CD4-positive, alpha-beta T cell treated with Interleukin-12 subunit alpha and Interleukin-12 subunit beta, for 1 hour (primary cell): ENCODE measurements at regions not wholly inside any gene's neighbourhood (a gene's known extent, or its start where the extent isn't known, plus 50 kb on each side); places are given as distances from the start of the nearest gene placed in this dataset.

ENCODE experiments used
- DNase-seq: peaks from one replicate; pipeline ENCODE4 v3.0.0-alpha.2; 2020

- DNase-seq = no peak
These were observed 98.6 kb upstream of the FER start for GRCh38 chr5:108649106-108649505.

DNA sequence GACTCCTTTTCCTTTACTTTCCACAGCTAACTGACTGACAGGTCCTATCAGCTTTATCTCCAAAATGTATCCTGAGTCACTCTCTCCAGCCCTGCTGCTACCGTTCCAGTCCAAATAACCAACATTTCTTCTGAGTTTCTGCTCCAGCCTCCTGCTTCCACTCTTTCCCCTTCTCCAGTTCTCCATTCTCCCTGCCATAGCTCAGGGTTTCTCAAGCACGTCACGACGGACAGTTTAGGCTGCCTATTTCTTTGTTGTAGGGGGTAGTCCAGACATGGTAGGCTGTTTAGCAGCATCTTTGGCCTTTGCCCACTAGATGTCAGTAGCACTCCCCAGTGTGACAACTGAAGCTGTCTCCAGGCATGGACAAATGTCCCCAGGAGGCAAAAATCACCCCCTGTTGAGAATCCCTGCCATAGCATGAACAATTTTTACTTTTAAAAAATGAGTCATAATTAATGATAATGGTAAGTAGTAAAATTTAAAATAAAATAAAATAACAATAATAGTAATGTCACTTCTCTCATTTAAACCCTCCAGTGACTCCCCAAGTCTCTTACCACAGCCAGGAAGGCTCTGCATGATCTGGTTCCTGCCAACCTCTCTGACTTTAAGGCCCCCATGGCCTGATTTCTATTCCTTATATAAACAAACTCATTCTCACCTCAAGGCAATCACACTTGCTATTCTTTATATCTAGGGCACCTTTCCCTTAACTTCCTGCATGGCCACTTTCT, 105.4 kb upstream of the FER start:
- peak; percentile 56 for DNase-seq

DNA sequence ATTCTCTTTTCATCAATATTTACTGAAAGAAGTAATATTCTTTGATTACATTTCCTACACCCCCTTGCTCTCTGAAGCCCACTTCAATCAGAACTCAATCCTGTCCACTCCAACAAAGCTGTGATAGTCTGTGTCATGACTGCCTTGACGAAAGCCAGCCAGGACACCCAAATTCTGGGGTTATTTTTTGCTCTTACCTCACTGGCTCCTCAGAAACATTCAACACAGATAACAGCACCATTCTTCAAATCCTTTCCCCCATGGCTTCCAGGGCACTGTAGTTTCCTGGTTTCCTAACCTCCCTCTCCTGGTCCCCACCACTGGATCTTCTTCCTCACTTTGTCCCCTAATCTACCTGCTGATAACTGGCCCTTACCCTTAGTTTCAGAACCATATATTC, 106.1 kb upstream of the FER start:
- no peak for DNase-seq

GRCh38 chr5:108639366-108639765, 108.3 kb upstream of the FER start:
- DNase-seq = no peak

DNA sequence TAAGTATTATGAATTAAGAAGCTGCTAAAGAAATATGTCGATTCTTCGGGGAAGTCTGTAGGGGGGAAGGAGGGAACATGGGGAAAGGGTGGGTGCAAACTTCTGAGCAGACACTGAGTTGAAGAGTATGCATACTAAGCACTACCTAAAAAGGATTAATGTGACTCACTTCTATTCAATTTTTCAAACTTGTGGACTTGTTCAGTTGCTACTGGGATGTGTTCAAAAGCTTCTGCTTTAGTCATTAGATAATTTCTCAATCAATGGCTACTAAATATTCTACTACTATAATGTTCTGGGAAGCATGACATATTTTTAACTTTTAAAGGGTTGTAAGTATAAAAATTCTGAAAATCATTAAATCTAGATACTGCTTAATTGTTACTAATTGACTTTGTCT, 109.7 kb upstream of the FER start:
- DNase-seq = no peak

GRCh38 chr5:108637134-108637533, 110.6 kb upstream of the FER start:
- no peak for DNase-seq

GRCh38 chr5:108636135-108636853, 111.4 kb upstream of the FER start:
- DNase-seq = no peak

DNA sequence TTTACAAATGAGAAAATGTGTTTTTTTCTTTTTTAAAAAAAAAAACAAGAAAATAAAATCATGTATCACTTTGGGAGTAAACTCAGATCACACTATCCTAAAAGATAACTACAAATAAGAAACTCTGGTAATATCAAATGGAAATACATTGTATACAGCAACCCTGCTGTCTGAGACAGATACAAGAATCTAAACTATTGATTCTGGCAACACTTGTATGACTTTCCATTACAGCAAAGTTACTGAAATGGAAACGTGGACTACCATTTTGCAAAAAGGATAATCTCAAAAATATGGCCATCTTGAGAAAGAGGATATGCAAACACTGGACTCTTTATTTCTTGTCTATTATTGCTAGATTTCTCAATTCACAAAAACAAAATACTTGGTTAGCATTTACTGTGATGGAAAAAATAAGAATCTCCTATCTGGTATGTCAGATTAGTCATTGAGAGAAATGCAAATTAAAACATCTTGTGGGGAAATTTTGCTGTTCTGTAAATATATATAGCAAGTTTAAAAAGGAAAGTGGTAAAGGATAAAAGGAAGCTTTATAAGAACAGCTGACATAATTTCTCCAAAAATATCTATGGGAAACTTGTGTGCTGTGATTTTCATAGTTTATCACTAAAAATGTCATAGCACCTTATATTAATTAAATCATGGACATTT, 112.9 kb upstream of the FER start:
- no peak for DNase-seq

GRCh38 chr5:108634010-108634616, 113.6 kb upstream of the FER start:
- DNase-seq = no peak

- DNase-seq = no peak
These were observed 117.7 kb upstream of the FER start for GRCh38 chr5:108629779-108630528.

- no peak for DNase-seq
These were observed 122.0 kb upstream of the FER start for GRCh38 chr5:108625654-108626053.

GRCh38 chr5:108623826-108624225, 123.9 kb upstream of the FER start:
- DNase-seq = no peak

DNA sequence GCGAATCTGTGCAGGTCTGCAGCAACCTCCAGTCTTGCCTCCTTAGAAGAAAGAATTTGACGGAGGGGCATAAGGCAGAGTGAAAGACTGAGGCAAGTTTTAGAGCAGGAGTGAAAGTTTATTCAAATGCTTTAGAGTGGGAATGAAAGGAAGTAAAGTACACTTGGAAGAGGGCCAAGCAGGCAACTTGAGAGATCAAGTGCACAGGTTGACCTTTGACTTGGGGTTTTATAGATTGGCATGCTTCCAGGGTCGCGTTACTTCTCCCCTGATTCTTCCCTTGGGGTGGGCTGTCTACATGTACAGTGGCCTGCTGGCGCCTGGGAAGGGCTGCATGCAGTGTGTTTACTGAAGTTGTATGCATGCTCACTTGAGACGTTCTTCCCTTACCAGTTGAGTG, 127.2 kb upstream of the FER start:
- no peak for DNase-seq

DNA sequence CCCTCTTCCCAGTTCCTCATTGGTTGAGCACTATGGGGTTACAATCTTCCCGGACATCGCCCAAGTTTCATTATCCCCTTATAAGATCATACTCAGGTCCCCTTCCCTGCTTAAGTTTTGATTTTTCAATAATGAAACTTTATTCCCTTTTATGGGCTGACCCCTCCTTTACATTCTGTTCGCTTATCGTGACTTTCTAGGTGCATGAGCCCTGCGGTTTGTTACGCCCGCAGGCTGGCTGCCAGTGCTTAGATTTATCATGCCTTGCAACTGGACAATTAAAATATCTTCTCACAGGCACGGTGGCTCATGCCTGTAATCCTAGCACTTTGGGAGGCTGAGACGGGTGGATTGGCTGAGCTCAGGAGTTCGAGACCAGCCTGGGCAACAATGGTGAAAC, 127.9 kb upstream of the FER start:
- DNase-seq = no peak

DNA sequence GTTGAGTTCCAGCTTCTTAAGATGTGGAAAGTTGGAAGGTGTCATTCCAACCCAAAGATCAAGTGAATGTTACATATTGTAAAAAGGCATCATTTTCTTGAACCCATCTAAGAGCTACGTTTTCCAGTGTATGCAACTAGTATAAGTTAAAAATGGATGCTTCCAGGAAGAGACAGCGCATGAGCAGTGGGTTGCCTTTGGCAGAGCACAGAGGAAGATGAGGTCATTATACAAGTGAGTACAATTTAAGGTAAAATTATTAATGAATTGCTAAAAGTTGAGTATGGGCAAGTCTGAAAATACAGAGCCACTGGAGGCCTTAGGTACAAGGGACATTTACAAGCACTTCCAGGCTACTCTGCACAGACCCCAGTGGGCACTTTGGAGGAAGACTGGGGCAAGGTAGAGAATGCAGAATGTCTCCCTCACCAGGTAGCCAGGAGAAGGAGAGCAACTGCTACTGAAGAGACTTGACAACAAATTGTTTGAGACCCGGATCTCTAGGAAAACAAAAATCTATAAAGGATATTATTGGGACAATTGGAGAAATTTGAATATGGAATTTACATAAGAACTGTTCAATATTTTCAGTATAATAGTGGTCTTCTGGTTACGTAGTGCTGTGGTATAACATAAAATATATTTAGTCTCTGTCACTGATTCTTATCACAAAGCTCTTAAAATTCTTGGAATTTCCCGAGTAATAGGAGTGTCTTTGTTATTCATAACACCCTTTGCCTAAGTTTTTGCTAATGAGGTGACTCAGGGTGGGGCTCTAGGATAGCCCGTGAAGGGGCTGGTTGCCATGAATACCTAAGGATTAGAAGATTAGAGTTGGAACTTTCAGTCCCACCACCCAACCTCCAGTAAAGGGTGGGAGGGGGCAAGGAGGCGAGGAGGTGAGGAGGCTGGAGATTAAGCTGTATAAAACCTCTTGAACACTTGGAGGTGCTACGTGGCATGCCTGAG, 129.9 kb upstream of the FER start:
- no peak for DNase-seq

DNA sequence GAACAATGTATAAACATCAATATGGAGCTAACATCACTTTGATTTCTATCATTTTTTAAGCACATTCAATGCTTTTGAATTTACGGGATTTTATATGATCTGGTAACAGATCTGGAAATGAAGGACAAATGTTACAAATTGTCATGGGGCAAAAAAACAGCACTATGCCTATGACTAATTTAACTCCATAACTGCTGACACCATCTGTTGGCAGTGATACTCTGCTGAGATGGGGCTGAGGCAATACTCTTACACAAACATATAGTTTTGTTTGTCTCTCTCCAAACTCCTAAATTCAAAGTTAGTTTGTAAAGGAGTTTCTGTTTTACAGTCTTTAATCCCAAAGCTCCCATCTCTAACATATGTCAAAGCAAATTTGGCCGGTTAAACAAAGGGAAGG, 132.5 kb upstream of the FER start:
- no peak for DNase-seq

- DNase-seq = no peak
These were observed 140.3 kb upstream of the FER start for GRCh38 chr5:108607421-108607820.

DNA sequence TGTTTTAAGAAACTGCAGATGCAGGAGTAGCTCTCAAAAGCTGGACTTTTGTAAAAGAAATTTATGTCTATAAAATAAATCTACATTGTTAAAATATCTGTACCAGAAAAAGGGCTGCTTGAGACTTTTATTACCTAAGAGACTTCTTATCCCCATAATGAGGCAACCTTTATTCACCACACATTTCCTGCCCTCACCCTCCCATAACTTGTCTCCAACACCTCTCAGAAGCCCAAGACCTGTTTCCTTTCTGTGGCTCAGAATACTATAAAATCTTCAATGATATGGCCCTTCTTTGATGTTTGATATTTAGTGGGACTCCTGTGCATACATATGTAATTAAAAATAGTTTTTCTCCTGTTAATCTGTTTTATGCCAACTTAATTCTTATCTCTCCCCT, 141.5 kb upstream of the FER start:
- DNase-seq = no peak

GRCh38 chr5:108602830-108603229, 144.9 kb upstream of the FER start:
- DNase-seq = no peak

DNA sequence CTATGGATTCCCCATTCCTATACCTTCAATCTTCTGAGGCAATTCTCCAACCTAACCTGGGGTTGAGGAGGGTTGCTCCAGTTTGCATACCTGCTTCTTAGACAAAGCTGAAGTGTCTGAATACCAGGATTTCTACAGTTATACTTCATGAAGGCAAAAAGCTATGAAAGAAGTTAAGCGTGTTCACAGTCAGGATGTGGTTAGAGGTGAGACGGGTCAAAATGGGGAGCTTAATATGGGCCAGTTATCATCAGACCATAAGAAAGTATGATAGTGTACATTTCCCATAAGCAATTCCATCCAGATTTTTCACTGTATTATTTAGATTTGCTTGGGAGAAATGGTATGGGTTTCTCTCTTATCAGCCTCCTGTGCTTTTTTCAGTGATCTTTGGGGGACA, 156.9 kb upstream of the FER start:
- DNase-seq = no peak

DNA sequence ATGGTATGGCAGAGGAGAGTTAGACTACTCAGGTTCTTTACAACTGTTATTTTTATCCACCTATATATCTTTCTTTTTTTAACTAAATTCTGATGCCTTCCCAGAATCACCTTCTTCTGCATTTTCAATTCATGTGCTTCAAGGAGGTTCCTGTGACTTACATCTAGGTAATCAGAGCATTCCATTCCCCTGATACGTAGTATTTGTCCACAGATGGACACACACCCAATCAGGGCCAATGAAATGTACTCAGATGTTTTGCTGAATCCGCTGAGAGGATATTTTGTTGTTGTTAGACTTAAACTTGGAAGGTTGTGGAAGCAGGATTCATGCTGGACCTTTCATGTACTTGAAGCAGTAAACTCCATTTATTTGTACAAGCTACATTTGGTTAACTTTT, 159.4 kb upstream of the FER start:
- no peak for DNase-seq

- DNase-seq = no peak
These were observed 159.9 kb upstream of the FER start for GRCh38 chr5:108587821-108588220.
